Ramos (cell line): ENCODE measurements at regions not wholly inside any gene's neighbourhood (a gene's known extent, or its start where the extent isn't known, plus 50 kb on each side); places are given as distances from the start of the nearest gene placed in this dataset.
"Not testable (repeated sequence)": the region's sequence is repeated elsewhere in the genome, so short reads cannot be mapped to it uniquely, and the experiment has no call there.

Experiments
- in situ Hi-C: fragments of 300-500 bp; cut with MboI; formaldehyde crosslinking; loops from one replicate; pipeline ENCODE4 v1.14.3; 2022; ENCODE audit warnings: low sequenced_read_pairs; ENCODE audit not compliant: unreplicated experiment

- in situ Hi-C loops: no loop called here
Measured at GRCh38 chr7:121505021-121505420, 108.9 kb upstream of the FAM3C start.

GRCh38 chr7:121504482-121504881 is 108.4 kb upstream of the FAM3C start:
- in situ Hi-C loops: no loop called here

GRCh38 chr7:121503730-121504129 is 107.6 kb upstream of the FAM3C start:
- in situ Hi-C loops: no loop called here

- in situ Hi-C loops: no loop called here
Measured at GRCh38 chr7:121503039-121503438, 106.9 kb upstream of the FAM3C start.

GRCh38 chr7:121501566-121501965 is 105.5 kb upstream of the FAM3C start:
- in situ Hi-C loops: no loop called here

GRCh38 chr7:121500360-121501058 is 104.4 kb upstream of the FAM3C start:
- in situ Hi-C loops: no loop called here

- in situ Hi-C loops: no loop called here
Measured at GRCh38 chr7:121499624-121500023, 103.5 kb upstream of the FAM3C start.

- in situ Hi-C loops: no loop called here
Measured at GRCh38 chr7:121498816-121499215, 102.7 kb upstream of the FAM3C start.

- in situ Hi-C loops: not testable (repeated sequence)
Measured at GRCh38 chr7:121497545-121497944, 101.4 kb upstream of the FAM3C start.

- in situ Hi-C loops: no loop called here
Measured at GRCh38 chr7:121494516-121494915, 98.4 kb upstream of the FAM3C start.

- in situ Hi-C loops: no loop called here
Measured at GRCh38 chr7:121493553-121493952, 97.4 kb upstream of the FAM3C start.

GRCh38 chr7:121490309-121490708 is 94.2 kb upstream of the FAM3C start:
- in situ Hi-C loops: no loop called here

GRCh38 chr7:121489440-121489839 is 93.3 kb upstream of the FAM3C start:
- in situ Hi-C loops: no loop called here

GRCh38 chr7:121488111-121488650 is 92.1 kb upstream of the FAM3C start:
- in situ Hi-C loops: no loop called here

- in situ Hi-C loops: no loop called here
Measured at GRCh38 chr7:121486590-121486989, 90.5 kb upstream of the FAM3C start.

GRCh38 chr7:121485467-121486243 is 89.5 kb upstream of the FAM3C start:
- in situ Hi-C loops: no loop called here

GRCh38 chr7:121484089-121484763 is 88.1 kb upstream of the FAM3C start:
- in situ Hi-C loops: no loop called here

GRCh38 chr7:121480566-121481335 is 84.6 kb upstream of the FAM3C start:
- in situ Hi-C loops: no loop called here

GRCh38 chr7:121480058-121480457 is 84.0 kb upstream of the FAM3C start:
- in situ Hi-C loops: no loop called here

GRCh38 chr7:121479466-121479865 is 83.4 kb upstream of the FAM3C start:
- in situ Hi-C loops: no loop called here
